Breast epithelium (tissue), 4 donors: ENCODE measurements at regions not wholly inside any gene's neighbourhood (a gene's known extent, or its start where the extent isn't known, plus 50 kb on each side); places are given as distances from the start of the nearest gene placed in this dataset.

Experiments used
- DNase-seq, 2 donors: peaks; one replicate each; pipeline ENCODE4 v3.0.0-alpha.2; 2019; ENCODE audit warnings: low spot score in 2 of 2
- H3K27ac ChIP-seq, 2 donors: fragments of 200-600 bp; sonication (generic) in 1 of 2; one replicate each; pipeline ENCODE4 v1.5.1; 2016 to 2019; ENCODE audit warnings: mild to moderate bottlenecking in 1 of 2
- H3K27me3 ChIP-seq, 2 donors: fragments of 200-600 bp; sonication (generic) in 1 of 2; one replicate each; pipeline versions ENCODE4 v1.5.1 to v1.6.0; 2017 to 2019; ENCODE audit warnings: control low read depth in 1 of 2, mild to moderate bottlenecking in 1 of 2
- H3K36me3 ChIP-seq: fragments of 200-600 bp; one replicate; pipeline ENCODE4 v1.5.1; 2019
- H3K4me1 ChIP-seq, 2 donors: fragments of 200-600 bp; sonication (generic); one replicate each; pipeline ENCODE4 v1.5.1; 2016 to 2019; ENCODE audit warnings: control low read depth in 1 of 2
- H3K4me3 ChIP-seq, 3 donors: fragments of 200-600 bp; sonication (generic); 1 replicate in 2 of 3; 2 replicates in 1 of 3; pipeline ENCODE4 v1.5.1; 2016 to 2019; ENCODE audit warnings: mild to moderate bottlenecking in 3 of 3, moderate library complexity in 2 of 3
- H3K9me3 ChIP-seq, 2 donors: fragments of 200-600 bp; sonication (generic) in 1 of 2; one replicate each; pipeline ENCODE4 v1.5.1; 2016 to 2019; ENCODE audit warnings: control low read depth in 1 of 2
- CTCF ChIP-seq, 3 donors: fragments of 450-650 bp; IDR thresholded peaks; one replicate each; pipeline ENCODE4 v1.5.1; 2016 to 2017; ENCODE audit warnings: antibody characterized with exemption in 3 of 3, mild to moderate bottlenecking in 3 of 3, moderate library complexity in 3 of 3
- POLR2A ChIP-seq: fragments of 450-650 bp; IDR thresholded peaks from one replicate; pipeline ENCODE4 v1.6.1; 2016; ENCODE audit warnings: antibody characterized with exemption, mild to moderate bottlenecking, moderate library complexity
- POLR2AphosphoS5 ChIP-seq, 3 donors: sonication (generic); formaldehyde crosslinking; IDR thresholded peaks; one replicate each; pipeline ENCODE4 v1.6.1; 2017; ENCODE audit warnings: antibody characterized with exemption in 3 of 3
- intact Hi-C: fragments of 100-400 bp; cut with DNase I; formaldehyde crosslinking; loops from one replicate; pipeline ENCODE4 v1.15.1; 2023; ENCODE audit warnings: low total_unique reads

- DNase-seq = no peak
- Histone ChIP-seq H3K9me3 (no peaks in the 10 kb centered on the region), H3K4me1 (no peaks in the 10 kb centered on the region), H3K36me3 (no peaks in the 10 kb centered on the region), H3K4me3 (no peak overlapping the region), H3K27ac (no peak overlapping the region), H3K27me3 (peaks cover 0 to 20% of the 10 kb centered on the region in 2 donors)
- intact Hi-C loops = no loop called here
- TF ChIP-seq POLR2A (no peak), CTCF (IDR thresholded peaks at IDR 0.05) (no peak), POLR2AphosphoS5 (IDR thresholded peaks at IDR 0.05) (no peak)
Measured at GRCh38 chr1:4023678-4024077, 123.6 kb upstream of the C1orf174 start.

GRCh38 chr1:4024811-4025210 lies 124.7 kb upstream of the C1orf174 start:
- Histone ChIP-seq H3K27ac (no peak overlapping the region), H3K9me3 (no peaks in the 10 kb centered on the region), H3K4me1 (no peaks in the 10 kb centered on the region), H3K4me3 (no peak overlapping the region), H3K36me3 (no peaks in the 10 kb centered on the region), H3K27me3 (peaks cover 0 to 20% of the 10 kb centered on the region in 2 donors)
- DNase-seq = no peak
- intact Hi-C loops = no loop called here
- TF ChIP-seq POLR2AphosphoS5 (IDR thresholded peaks at IDR 0.05) (no peak), POLR2A (no peak), CTCF (IDR thresholded peaks at IDR 0.05) (no peak)

GRCh38 chr1:4025752-4026151 lies 125.7 kb upstream of the C1orf174 start:
- TF ChIP-seq POLR2AphosphoS5 (IDR thresholded peaks at IDR 0.05) (no peak), CTCF (IDR thresholded peaks at IDR 0.05) (no peak), POLR2A (no peak)
- Histone ChIP-seq H3K36me3 (no peaks in the 10 kb centered on the region), H3K4me1 (no peaks in the 10 kb centered on the region), H3K4me3 (no peak overlapping the region), H3K9me3 (no peaks in the 10 kb centered on the region), H3K27me3 (peaks cover 0 to 11% of the 10 kb centered on the region in 2 donors), H3K27ac (no peak overlapping the region)
- no peak for DNase-seq
- intact Hi-C loops = no loop called here

GRCh38 chr1:4027008-4027407 lies 126.9 kb upstream of the C1orf174 start:
- intact Hi-C loops = loop anchor here (1.0 kb wide), 1 partner anchor 14 kb away; no protein-coding TSS in a partner anchor
- peaks cover 0 to 5% of the 10 kb centered on the region in 2 donors for H3K27me3 ChIP-seq
- H3K4me3 ChIP-seq = no peak overlapping the region
- H3K9me3 ChIP-seq = peaks cover 0 to 4% of the 10 kb centered on the region in 2 donors
- TF ChIP-seq POLR2A = no peak
- no peak for TF ChIP-seq POLR2AphosphoS5 (IDR thresholded peaks at IDR 0.05)
- TF ChIP-seq CTCF (IDR thresholded peaks at IDR 0.05) = no peak
- no peaks in the 10 kb centered on the region for H3K36me3 ChIP-seq
- H3K4me1 ChIP-seq = no peaks in the 10 kb centered on the region
- H3K27ac ChIP-seq = no peak overlapping the region
- no peak for DNase-seq

- H3K27me3 ChIP-seq = peaks cover 0 to 5% of the 10 kb centered on the region in 2 donors
- H3K4me1 ChIP-seq = no peaks in the 10 kb centered on the region
- intact Hi-C loops = loop anchor here (1.0 kb wide), 1 partner anchor 14 kb away; no protein-coding TSS in a partner anchor
- peaks cover 0 to 4% of the 10 kb centered on the region in 2 donors for H3K9me3 ChIP-seq
- H3K4me3 ChIP-seq = no peak overlapping the region
- H3K36me3 ChIP-seq = no peaks in the 10 kb centered on the region
- DNase-seq = no peak
- TF ChIP-seq CTCF (IDR thresholded peaks at IDR 0.05) (no peak), POLR2A (no peak), POLR2AphosphoS5 (IDR thresholded peaks at IDR 0.05) (no peak)
- H3K27ac ChIP-seq = no peak overlapping the region
Measured at GRCh38 chr1:4027492-4028138, 127.5 kb upstream of the C1orf174 start.
